Thymus (tissue), 11 donors: ENCODE measurements at regions not wholly inside any gene's neighbourhood (a gene's known extent, or its start where the extent isn't known, plus 50 kb on each side); places are given as distances from the start of the nearest gene placed in this dataset.

ENCODE experiments used
- DNase-seq, 9 donors: peaks; one replicate each; pipeline ENCODE4 v3.0.0-alpha.2; 2013; ENCODE audit warnings: low spot score in 9 of 9, low read depth in 6 of 9, missing footprints in 1 of 9
- H3K27ac ChIP-seq, 2 donors: one replicate each; pipeline ENCODE4 v1.5.1; 2013; ENCODE audit warnings: control low read depth in 1 of 2, low read depth in 1 of 2, low read length in 1 of 2, mild to moderate bottlenecking in 1 of 2, moderate library complexity in 1 of 2
- H3K27me3 ChIP-seq, 2 donors: one replicate each; pipeline ENCODE4 v1.5.1; 2013; ENCODE audit warnings: low read length in 1 of 2; ENCODE audit not compliant: control insufficient read depth in 2 of 2, insufficient read depth in 1 of 2
- H3K36me3 ChIP-seq, 2 donors: one replicate each; pipeline ENCODE4 v1.5.1; 2013; ENCODE audit warnings: low read length in 1 of 2, mild to moderate bottlenecking in 1 of 2, moderate library complexity in 1 of 2; ENCODE audit not compliant: control insufficient read depth in 2 of 2, insufficient read depth in 2 of 2
- H3K4me1 ChIP-seq, 2 donors: one replicate each; pipeline ENCODE4 v1.5.1; 2013; ENCODE audit warnings: low read length in 2 of 2; ENCODE audit not compliant: control insufficient read depth in 2 of 2, insufficient read depth in 2 of 2
- H3K4me3 ChIP-seq, 2 donors: one replicate each; pipeline ENCODE4 v1.5.1; 2013; ENCODE audit warnings: low read length in 2 of 2, control low read depth in 1 of 2, mild to moderate bottlenecking in 1 of 2
- H3K9me3 ChIP-seq, 2 donors: one replicate each; pipeline ENCODE4 v1.5.1; 2013; ENCODE audit warnings: low read length in 1 of 2, mild to moderate bottlenecking in 1 of 2; ENCODE audit not compliant: control insufficient read depth in 2 of 2, insufficient read depth in 1 of 2
- WGBS: extraction: QIAGEN DNeasy Blood & Tissue Kit; methylation state at CpG from one replicate; pipeline ENCODE4 v1.1.7; 2013; 5-methylcytosine and 5-hydroxymethylcytosine counted together
- donor health status: healthy.

GRCh38 chr17:10888858-10889257, 51.0 kb upstream of the PIRT start:
- no peaks in the 10 kb centered on the region for H3K27me3 ChIP-seq
- WGBS = 57% methylated on average over 4 of the region's 4 CpGs
- H3K4me1 ChIP-seq = no peaks in the 10 kb centered on the region
- DNase-seq = no peak
- H3K36me3 ChIP-seq = no peaks in the 10 kb centered on the region
- H3K9me3 ChIP-seq = no peaks in the 10 kb centered on the region
- no peak overlapping the region for H3K27ac ChIP-seq
- H3K4me3 ChIP-seq = no peak overlapping the region
